GM18499 (cell line): ENCODE measurements at regions not wholly inside any gene's neighbourhood (a gene's known extent, or its start where the extent isn't known, plus 50 kb on each side); places are given as distances from the start of the nearest gene placed in this dataset.
"Not testable (repeated sequence)": the region's sequence is repeated elsewhere in the genome, so short reads cannot be mapped to it uniquely, and the experiment has no call there.

Source experiments
- ATAC-seq: cut with Tn5 transposase; IDR thresholded peaks from one replicate; pipeline ENCODE4 v1.9.1; 2021; ENCODE audit warnings: moderate number of reproducible peaks; ENCODE audit not compliant: insufficient read depth, unreplicated experiment

DNA sequence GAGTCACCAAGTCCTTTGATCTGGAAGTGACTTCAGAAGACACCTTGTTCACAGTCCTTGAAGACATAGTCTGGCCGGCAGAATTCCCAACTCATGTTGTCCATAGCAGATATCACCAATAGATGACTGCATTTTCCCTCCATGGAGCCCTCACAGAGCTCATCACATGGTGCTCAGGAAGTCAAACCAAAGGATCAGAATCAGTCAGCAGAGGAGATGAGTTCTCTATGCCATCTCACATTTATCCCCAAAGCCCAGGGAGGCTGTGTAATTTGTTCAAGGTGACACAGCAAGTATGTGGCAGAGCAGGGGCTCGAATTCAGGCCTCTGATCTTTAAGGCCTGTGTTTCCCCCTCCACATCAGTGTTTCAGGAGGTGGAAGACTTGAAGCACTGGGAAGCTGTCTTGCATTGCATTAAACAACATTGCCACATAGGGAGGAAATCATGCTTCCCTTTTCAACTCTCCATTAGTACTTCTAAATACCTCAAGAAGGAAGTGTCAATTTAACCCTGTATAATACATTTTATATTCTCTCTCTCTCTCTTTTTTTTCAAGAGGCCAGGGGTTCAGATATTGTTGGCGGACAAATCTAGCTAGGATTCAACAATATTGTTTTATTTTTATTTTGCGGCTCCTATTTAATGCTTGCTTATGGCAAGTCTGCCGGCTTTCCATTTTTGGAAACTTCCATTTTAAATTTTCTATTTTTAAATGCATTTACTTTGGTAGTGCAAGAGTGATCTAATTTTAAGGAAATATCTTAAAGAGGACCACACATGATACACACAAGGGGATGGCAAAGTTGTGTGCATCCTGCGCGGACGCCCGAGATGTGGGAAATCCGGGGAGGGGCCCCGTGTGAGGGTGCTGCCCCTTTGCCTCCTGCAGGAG, 61.9 kb downstream of the NPIPB5 start:
- ATAC-seq = not testable (repeated sequence)

DNA sequence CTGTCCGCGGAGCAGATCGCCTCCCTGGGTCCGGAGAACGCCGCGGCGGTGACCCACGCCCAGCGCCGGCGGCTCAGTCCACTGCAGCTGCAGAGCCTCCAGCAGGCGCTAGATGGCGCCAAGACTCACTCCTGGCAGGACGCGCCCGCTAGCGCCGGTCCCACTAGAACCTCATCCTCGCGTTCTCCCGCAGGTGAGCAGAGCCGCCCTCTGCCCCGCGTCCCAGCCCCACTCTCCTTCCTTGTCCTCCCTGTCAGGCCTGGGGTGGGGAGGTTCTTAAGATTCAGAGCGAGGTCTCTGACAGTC, 62.5 kb downstream of the NPIPB5 start:
- ATAC-seq = not testable (repeated sequence)

- not testable (repeated sequence) for ATAC-seq
These were observed 65.8 kb downstream of the NPIPB5 start for GRCh38 chr16:22576506-22576905.

GRCh38 chr16:22583195-22583594, 72.5 kb downstream of the NPIPB5 start:
- not testable (repeated sequence) for ATAC-seq

DNA sequence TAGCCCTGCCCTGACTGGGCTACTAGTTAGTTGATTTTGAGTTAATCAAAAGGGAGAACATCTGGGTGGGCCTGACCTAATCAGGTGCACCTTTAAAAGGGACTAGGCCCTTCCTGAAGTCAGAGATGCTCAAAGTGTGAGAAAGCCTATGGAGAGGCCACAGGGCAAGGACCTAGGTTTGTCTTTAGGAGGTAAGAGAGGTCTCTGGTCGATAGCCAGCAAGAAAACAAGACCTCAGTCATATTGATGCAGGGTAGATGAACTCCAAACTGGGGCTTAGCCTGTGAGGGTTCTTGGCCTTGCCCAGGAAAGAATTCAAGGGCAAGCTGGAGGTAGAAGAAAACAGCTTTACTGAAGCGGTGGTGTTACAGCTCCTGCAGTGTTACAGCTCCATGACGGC, 73.8 kb downstream of the NPIPB5 start:
- ATAC-seq = not testable (repeated sequence)

DNA sequence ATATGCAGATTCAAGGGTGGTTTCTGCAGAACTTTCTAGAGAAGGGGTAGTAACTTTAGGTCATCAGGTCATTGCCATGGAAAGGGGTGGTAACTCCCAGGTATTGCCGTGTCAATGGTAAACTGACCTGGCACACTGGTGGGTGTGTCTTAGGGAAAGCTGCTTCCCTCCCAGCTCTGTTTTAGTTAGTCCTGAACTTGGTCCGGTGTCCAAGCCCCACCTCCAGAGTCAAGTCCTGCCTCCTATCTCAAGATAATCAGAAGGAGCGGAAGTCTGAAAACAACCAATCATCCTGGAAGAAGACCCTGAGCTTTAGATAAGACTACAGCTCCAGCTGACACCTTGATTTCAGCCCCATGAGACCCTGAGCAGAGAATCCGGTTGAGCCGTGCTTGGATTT, 74.2 kb downstream of the NPIPB5 start:
- not testable (repeated sequence) for ATAC-seq

DNA sequence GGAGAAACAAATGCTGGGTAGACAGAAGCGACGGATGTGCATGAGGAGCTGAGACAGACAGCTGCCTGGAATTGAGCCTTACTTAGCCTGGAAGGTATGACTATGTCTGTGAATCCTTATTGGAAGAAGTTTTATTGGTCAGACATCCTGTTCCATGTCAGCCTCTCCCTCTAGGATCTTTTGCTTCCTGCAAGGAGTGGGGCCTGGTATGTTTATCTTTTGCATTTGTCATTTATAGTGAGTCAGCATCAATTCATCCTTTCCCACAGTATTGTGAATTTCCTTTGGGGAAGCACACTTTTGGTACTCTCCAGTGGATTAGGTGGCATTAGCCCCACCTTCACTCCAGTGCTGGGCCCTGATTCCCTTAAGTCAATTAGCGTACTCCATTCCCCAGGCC, 74.7 kb downstream of the NPIPB5 start:
- ATAC-seq = not testable (repeated sequence)

- ATAC-seq = not testable (repeated sequence)
These were observed 76.0 kb downstream of the NPIPB5 start for GRCh38 chr16:22586732-22587131.

GRCh38 chr16:22589757-22590156, 79.1 kb downstream of the NPIPB5 start:
- ATAC-seq = not testable (repeated sequence)

DNA sequence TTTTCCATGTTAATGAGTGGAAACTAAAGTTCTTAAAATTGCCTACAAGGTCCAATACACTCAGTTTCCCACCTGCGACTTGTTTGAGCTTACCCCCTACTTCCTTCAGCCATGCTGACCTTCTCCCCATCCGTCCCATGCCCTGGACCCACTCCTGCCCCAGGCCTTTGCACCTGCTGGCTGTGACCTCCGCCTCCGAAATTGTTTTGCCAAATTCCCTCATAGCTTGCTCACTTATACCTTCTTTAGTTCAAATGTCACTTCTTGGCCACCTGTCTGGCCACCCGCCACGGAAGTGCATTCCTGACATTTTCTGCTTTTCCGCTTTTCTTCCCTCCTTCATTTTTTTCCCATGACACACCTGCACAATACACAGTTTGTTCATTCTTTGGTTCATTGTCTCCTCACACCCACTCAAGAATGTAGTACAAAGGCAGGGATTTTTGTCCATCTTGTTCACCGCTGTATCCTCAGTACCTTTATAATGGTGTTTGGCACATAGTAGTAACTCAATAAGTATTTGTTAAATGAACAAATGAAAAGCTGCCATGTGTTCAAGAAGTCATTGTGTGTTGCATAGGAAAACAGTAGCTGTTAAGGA, 85.9 kb downstream of the NPIPB5 start:
- not testable (repeated sequence) for ATAC-seq

- not testable (repeated sequence) for ATAC-seq
These were observed 93.1 kb downstream of the NPIPB5 start for GRCh38 chr16:22603744-22604143.

GRCh38 chr16:22606619-22607018, 95.9 kb downstream of the NPIPB5 start:
- ATAC-seq = peak; percentile 55

DNA sequence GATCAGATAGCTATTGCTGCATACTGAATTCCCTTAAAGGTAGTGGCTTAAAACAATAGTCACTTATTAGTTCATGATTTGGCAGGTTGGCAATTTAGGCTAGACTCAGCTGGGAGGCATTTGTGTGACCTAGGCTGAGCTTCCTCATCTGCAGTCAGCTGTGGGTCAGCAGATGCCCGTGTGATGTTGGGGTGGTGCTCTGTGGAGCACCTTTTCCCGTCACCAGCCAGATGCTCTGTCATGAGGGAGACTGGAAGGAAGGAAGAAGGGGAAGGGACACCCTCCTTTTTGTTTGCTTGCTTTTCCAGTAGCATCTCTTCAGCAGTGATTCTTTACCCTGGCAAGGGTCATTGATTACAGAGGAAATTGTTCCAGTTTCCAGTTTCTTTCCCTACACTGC, 99.1 kb downstream of the NPIPB5 start:
- not testable (repeated sequence) for ATAC-seq

GRCh38 chr16:22611128-22611527, 100.4 kb downstream of the NPIPB5 start:
- ATAC-seq = not testable (repeated sequence)

DNA sequence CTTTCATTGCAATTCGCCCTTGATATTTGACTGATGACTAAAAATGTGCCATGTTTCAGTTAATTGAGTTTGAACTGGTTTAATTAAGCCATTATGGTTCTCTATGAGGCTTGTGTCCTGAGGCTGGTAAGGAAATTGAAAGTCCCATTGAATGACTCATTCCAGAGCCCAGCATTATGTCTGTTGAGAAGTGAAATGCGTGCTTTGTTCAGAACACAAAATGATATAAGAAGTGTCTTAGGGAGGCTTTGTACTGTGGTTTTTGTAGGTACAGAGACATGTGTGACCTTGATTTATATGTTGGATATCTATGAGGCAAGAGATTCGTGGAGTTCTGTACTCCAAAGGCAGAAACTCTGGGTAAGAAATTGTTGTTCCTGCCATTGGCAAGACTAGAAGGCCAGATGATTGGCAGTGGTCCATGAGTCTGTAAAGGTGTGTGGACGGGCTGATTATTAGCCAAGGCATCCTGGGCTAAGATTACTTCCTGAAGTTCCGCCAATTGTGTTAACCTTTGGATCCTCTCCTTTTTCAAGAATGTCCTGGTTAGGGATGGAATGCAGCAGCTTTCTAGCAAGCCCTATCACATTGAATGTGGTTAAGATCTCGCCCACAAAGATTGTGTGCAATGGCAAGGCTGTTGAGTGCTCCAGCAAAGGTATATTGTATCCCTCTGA, 103.7 kb downstream of the NPIPB5 start:
- ATAC-seq = no peak

- no peak for ATAC-seq
These were observed 108.2 kb downstream of the NPIPB5 start for GRCh38 chr16:22618842-22619241.

DNA sequence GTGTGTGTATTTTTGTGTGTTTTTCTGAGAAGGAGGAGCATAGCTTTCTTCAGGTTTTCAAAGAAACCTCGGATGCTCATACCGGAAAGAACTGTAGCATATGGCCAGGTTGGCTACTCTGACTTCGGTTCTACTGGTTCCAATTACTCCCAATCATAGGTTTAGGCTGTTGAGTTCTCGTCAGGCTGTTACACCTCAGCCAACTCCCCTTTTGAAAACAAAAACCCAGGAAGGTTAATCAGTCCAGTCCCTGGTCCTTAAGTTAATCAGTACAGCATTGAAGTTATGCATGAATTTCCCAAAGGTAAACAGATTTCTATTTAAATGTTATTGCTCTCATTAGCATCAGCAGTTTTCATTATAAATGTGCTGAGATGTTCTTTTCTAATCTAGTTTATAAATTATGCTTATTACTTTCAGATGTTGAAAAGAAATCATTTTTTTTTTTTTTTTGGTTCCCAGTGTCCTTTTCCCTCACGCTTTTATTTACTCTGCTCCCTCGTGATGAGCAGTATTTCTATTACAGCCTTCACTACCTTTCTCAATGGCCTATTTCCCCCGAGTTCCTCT, 111.0 kb downstream of the NPIPB5 start:
- ATAC-seq = no peak

DNA sequence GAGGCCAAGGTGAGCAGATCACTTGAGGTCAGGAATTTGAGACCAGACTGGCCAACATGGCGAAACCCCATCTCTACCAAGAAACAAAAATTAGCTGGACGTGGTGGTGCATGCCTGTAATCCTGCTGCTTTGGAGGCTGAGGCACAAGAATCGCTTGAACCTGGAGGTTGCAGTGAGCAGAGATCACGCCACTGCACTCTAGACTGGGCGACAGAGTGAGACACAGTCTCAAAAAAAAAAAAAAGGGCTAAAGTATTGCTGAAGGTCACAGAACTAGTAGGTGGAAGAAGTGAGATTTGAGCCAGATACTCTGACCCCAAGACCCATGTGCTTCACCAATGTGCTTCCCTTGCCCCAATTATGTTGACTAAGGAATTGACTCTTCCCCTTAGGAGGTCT, 112.0 kb downstream of the NPIPB5 start:
- no peak for ATAC-seq

- ATAC-seq = no peak
These were observed 112.7 kb downstream of the NPIPB5 start for GRCh38 chr16:22623351-22623781.

DNA sequence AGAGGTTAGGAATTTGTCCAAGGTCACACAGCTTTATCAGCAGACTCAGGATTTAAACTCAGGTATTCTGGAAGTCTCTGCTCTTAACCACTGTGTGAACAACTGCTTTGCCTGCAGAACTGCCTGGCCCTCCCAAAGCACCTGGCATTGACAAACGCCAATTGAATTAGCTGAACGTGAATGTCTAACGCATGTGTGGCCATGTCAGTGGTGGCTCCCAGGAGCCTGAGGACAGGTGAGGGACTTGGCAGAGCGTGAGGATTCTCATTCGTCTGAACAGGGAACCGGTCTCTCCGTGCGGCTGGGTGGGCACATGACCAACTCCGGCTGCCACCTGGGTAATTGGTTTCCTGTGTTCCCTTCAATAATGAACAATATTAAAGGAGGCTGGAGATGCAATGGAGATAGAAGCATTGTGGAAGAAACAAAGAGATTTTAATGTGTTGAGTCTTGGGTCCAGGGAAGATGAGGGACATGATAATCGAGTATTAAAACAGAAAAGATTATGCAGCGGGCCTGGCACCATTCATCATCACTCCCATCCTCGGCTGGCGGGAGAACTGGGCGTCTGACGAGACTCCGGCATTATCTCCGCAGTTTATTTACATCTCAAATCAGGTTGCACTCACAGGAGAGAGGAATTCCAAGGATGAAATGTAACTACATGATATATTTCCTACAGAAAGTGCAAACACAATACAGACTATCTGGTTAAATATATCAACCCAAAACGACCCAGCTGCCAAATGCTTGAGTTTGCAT, 113.5 kb downstream of the NPIPB5 start:
- ATAC-seq = no peak
